ENCODE measurements at regions not wholly inside any gene's neighbourhood (a gene's known extent, or its start where the extent isn't known, plus 50 kb on each side); places are given as distances from the start of the nearest gene placed in this dataset.

DNA sequence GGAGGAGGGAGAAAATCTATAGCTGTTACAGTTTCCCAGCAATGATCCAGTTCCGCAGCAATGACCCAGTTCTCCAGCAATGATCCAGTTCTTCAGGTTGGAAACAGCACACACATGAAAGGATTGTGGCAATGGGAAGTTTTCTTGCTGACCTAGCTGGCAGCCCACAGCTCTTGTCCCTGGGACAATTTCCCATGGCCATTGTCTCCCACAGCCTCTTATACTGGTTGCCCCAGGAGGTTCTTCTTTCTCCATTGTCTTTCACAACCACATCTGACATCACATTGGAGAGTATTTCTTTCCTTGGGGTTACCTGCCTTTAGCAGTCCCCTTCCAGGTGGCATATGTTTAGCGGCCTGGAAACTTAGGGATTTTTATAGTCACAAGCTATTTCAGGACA lies 209.8 kb upstream of the PLEKHG7 start:
- no peaks in the 10 kb centered on the region for H3K9me3 ChIP-seq (ENCODE audit: control insufficient read depth, low read length)
- DNase-seq: no peak
- no peaks in the 10 kb centered on the region for H3K27me3 ChIP-seq (ENCODE audit: control insufficient read depth, insufficient read depth)
- intact Hi-C loops (cut with DNase I): no loop called here
- no peak overlapping the region for H3K4me3 ChIP-seq (ENCODE audit: low read length)
- no peak overlapping the region for H3K27ac ChIP-seq (ENCODE audit: low read length)
- ATAC-seq: no peak
- no peaks in the 10 kb centered on the region for H3K4me1 ChIP-seq (ENCODE audit: control insufficient read depth, insufficient read depth, low read length)
- 98% methylated on average over 2 of the region's 2 CpGs for WGBS

DNA sequence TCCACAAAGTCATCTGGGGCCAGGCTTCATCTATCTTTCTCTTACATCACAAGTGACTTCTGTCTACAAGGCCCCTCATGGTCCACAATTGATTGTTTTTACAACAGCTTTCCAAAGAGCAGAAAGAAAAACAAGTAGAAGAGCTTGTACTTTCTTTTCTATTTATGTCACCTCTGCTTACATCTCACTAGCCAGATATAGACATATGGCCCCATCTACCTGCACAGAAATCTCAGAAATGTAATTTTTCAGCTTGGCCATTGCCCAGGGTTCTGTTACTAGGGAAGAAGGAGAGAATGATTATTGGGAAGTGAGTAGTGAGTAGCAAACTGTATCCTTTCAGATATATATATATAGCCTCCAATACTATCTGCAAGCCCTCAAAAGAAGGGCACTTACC lies 210.5 kb upstream of the PLEKHG7 start:
- Histone ChIP-seq H3K9me3 (ENCODE audit: control insufficient read depth, low read length) (no peaks in the 10 kb centered on the region), H3K27ac (ENCODE audit: low read length) (no peak overlapping the region), H3K4me1 (ENCODE audit: control insufficient read depth, insufficient read depth, low read length) (no peaks in the 10 kb centered on the region), H3K27me3 (ENCODE audit: control insufficient read depth, insufficient read depth) (no peaks in the 10 kb centered on the region), H3K4me3 (ENCODE audit: low read length) (no peak overlapping the region)
- DNase-seq (no peak), ATAC-seq (no peak)
- intact Hi-C loops (cut with DNase I): no loop called here

DNA sequence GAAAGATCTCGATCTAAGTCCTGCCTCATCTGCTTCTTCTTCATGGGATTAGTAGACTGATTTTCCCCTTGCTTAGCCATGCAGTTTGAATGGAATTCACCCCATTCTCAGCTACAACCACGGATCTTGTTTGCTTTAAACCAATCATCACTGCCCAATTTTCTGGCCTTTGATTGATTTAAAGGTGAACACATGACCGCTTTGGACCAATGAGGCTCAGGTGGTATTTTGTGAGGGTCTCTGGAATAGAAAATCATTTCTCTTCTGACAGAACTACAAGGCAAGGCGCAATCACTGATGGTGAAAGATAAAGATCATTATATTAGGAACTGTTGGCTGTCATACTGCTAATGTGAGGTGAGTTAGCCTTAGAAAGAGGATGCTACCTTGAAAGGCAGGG lies 213.0 kb upstream of the PLEKHG7 start:
- no peak for ATAC-seq
- no peaks in the 10 kb centered on the region for H3K27me3 ChIP-seq (ENCODE audit: control insufficient read depth, insufficient read depth)
- no peaks in the 10 kb centered on the region for H3K9me3 ChIP-seq (ENCODE audit: control insufficient read depth, low read length)
- no peaks in the 10 kb centered on the region for H3K4me1 ChIP-seq (ENCODE audit: control insufficient read depth, insufficient read depth, low read length)
- H3K27ac ChIP-seq (ENCODE audit: low read length): no peak overlapping the region
- DNase-seq: no peak
- no peak overlapping the region for H3K4me3 ChIP-seq (ENCODE audit: low read length)
- 94% methylated on average over 4 of the region's 4 CpGs for WGBS
- intact Hi-C loops (cut with DNase I): no loop called here

DNA sequence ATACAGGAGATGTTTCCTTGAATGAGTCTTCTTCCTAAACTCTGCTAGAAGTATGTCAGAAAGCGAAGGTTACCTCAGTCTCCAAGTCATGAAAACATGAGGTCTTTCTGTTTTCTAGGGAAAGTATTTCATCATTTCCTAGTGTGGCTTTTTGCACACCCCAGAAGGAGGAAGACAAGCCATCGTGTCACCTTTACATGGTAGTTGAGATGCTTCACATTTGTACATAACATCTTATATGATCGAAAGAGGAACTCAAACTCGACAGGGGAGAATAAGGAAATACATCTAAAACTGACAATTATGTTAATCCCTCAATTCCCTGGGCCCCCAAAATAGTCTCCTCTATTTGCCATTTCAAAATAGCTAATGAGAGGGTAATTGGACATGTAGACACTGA lies 214.1 kb upstream of the PLEKHG7 start:
- Histone ChIP-seq H3K27me3 (ENCODE audit: control insufficient read depth, insufficient read depth) (no peaks in the 10 kb centered on the region), H3K9me3 (ENCODE audit: control insufficient read depth, low read length) (no peaks in the 10 kb centered on the region), H3K4me3 (ENCODE audit: low read length) (no peak overlapping the region), H3K4me1 (ENCODE audit: control insufficient read depth, insufficient read depth, low read length) (no peaks in the 10 kb centered on the region), H3K27ac (ENCODE audit: low read length) (no peak overlapping the region)
- intact Hi-C loops (cut with DNase I): no loop called here
- ATAC-seq: no peak
- no peak for DNase-seq
- 88% methylated on average over 4 of the region's 4 CpGs for WGBS

DNA sequence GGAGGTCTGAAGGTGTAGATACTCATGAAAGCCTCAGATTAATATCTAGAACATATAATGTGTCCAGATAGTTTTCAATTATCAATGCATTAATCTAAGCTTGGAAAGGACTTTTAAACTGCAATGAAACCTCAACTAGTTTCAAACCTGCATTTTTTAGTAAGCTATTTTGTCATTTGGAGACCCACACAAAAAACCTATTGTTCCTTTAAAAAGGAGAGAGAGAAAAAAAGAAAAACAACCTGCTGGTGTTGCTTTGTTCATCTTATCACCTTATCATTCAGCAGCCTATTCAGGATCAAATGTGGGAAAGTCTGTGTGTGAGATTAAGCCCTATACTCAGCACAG lies 215.7 kb upstream of the PLEKHG7 start:
- intact Hi-C loops (cut with DNase I): no loop called here
- no peaks in the 10 kb centered on the region for H3K27me3 ChIP-seq (ENCODE audit: control insufficient read depth, insufficient read depth)
- DNase-seq (no peak), ATAC-seq (no peak)
- no peak overlapping the region for H3K27ac ChIP-seq (ENCODE audit: low read length)
- H3K9me3 ChIP-seq (ENCODE audit: control insufficient read depth, low read length): no peaks in the 10 kb centered on the region
- no peaks in the 10 kb centered on the region for H3K4me1 ChIP-seq (ENCODE audit: control insufficient read depth, insufficient read depth, low read length)
- H3K4me3 ChIP-seq (ENCODE audit: low read length): no peak overlapping the region

DNA sequence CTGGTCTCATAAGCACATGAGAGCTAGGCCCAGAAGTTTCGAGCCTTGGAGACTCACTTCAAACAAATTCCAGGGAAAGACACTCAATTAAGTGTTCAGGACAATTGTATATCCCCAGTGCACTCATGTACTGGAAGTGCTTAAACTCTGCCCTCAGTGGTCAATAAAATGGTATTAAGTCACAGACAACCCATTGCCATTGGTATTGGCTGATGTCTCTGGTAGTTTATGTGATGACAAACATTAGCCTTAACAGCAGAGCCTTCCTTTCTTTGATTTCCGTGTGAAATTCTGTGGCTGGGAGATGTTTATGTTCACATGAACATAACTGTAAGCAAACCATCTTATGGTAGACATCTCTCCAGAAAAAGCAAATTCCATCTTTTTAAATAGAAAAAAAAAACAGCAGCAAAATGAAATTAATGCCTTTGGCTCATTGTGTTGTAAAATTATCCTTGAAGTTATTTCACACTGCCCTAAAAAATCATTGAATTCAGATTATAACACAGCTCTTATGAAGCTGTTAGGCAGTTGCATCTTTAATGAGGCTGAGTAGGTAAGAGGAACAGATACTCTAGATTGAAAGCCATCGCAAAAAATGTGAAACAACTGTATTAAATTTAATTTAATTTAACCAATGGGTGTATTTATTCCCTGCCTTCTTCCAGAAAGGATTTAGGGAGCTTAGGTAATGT lies 216.2 kb upstream of the PLEKHG7 start:
- Histone ChIP-seq H3K4me3 (ENCODE audit: low read length) (no peak overlapping the region), H3K4me1 (ENCODE audit: control insufficient read depth, insufficient read depth, low read length) (no peaks in the 10 kb centered on the region), H3K9me3 (ENCODE audit: control insufficient read depth, low read length) (no peaks in the 10 kb centered on the region), H3K27ac (ENCODE audit: low read length) (no peak overlapping the region), H3K27me3 (ENCODE audit: control insufficient read depth, insufficient read depth) (no peaks in the 10 kb centered on the region)
- WGBS: 79% methylated on average over 3 of the region's 3 CpGs
- no peak for ATAC-seq
- intact Hi-C loops (cut with DNase I): no loop called here
- no peak for DNase-seq

DNA sequence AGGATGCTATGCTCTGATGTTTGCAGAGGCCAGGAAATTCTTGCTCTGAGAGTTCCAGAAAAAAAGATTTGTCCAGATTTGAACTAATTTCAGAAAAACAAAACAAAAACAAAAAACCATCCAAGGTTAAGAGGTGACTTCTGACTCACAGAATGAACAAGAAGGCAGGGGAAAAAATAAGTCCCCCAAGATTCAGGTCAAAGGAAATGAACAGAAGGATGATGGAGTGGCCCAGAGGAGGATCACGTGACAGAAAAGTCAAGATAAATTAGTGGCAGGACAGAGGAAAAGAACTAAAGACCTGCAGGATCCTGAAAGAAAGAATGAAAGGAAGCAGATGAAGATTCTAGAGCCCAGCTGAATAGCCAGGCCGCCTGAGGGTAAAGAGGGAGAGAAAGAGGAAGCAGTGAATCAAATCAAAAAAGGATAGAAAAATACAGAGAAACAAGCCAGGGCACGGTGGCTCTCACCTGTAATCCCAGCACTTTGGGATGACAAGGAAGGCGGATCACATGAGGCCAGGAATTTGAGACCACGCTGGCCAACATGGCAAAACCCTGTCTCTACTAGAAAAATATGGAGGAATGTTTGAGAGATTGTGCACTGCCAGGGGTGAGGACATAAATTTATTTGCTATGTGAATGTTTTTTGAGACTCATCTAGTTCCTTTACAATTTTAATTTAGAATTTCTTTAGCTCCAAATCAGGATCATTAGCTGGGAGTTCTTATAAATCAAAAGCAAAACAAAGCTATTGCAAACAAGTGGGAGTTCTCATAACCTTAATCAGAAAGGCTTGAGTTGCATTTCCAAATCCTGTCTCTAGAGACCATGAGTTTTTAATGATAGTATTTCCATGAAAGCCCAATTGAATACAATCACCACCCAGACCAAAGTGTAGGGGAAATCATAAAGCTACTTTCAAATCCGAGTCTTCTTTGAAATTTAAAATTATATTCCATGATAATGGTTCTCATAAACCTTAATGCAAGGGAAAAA lies 217.1 kb upstream of the PLEKHG7 start:
- DNase-seq (no peak), ATAC-seq (peak; percentile 39 to 59)
- WGBS: 66% methylated on average over 6 of the region's 6 CpGs
- Histone ChIP-seq H3K27me3 (ENCODE audit: control insufficient read depth, insufficient read depth) (no peaks in the 10 kb centered on the region), H3K4me1 (ENCODE audit: control insufficient read depth, insufficient read depth, low read length) (no peaks in the 10 kb centered on the region), H3K4me3 (ENCODE audit: low read length) (no peak overlapping the region), H3K27ac (ENCODE audit: low read length) (peak overlapping the region; percentile 25), H3K9me3 (ENCODE audit: control insufficient read depth, low read length) (no peaks in the 10 kb centered on the region)
- intact Hi-C loops (cut with DNase I): no loop called here

DNA sequence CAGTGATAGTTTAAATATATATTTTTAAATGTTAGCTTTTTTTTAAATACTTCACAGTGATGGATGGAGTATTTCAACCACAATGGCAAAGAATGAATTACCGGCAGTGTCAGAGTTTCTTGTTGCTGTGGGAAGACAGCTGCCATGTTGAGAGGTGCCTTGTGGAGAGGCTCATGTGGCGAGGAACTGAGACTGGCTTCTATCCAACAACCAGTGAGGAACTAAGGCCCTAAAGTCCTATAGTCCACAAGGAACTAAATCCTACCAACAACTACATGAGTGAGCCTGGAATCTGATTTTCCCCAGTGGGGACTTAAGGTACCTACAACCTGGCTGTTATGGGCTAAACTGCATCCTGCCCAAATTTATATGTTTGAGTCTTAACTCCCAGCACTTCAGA lies 220.2 kb upstream of the PLEKHG7 start:
- H3K27me3 ChIP-seq (ENCODE audit: control insufficient read depth, insufficient read depth): no peaks in the 10 kb centered on the region
- 91% methylated on average over 2 of the region's 2 CpGs for WGBS
- ATAC-seq (peak in 1 of 2 donors; percentile 11), DNase-seq (no peak)
- intact Hi-C loops (cut with DNase I): no loop called here
- H3K4me3 ChIP-seq (ENCODE audit: low read length): no peak overlapping the region
- H3K4me1 ChIP-seq (ENCODE audit: control insufficient read depth, insufficient read depth, low read length): no peaks in the 10 kb centered on the region
- H3K9me3 ChIP-seq (ENCODE audit: control insufficient read depth, low read length): no peaks in the 10 kb centered on the region
- H3K27ac ChIP-seq (ENCODE audit: low read length): no peak overlapping the region

DNA sequence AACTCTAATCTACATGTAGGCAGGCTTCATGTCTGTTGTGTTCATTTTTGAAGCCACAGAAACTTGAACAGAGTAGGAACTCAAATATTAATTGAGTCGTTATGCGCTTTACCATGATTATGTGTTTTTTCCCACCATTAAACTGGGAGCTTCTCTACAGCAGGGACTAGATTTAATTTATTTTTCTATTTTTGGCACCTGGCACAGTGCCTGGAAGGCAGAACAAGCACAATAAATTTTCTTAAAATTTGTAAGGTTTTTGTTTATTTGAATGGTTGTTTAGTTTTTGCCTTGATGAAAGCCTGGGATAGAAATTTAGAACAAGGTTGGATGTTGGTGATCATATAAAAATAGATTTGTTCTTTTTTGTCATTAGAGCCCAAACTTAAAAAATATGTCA lies 221.7 kb upstream of the PLEKHG7 start:
- Histone ChIP-seq H3K9me3 (ENCODE audit: control insufficient read depth, low read length) (no peaks in the 10 kb centered on the region), H3K4me1 (ENCODE audit: control insufficient read depth, insufficient read depth, low read length) (no peaks in the 10 kb centered on the region), H3K4me3 (ENCODE audit: low read length) (no peak overlapping the region), H3K27me3 (ENCODE audit: control insufficient read depth, insufficient read depth) (no peaks in the 10 kb centered on the region), H3K27ac (ENCODE audit: low read length) (no peak overlapping the region)
- intact Hi-C loops (cut with DNase I): no loop called here
- DNase-seq (no peak), ATAC-seq (no peak)
- WGBS: 84% methylated on average over 2 of the region's 2 CpGs

DNA sequence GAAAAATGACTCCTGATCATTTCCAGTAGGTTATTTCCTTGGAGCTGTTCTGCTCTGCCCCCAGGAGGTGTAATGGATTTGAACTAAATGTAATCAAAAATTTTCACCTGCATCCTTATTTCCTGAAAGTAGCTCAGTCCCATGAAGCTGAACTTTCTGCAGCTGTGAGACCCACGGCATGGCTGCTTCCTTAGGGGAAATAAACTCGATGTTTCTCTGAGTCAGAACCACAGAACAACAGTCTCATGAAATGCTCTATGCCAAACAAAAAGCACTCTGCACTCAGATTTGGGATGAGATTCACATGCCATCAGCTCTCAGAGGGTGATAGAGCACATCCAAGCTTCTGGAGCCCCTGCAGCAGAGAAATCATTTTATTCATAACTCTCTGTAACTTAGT lies 224.1 kb upstream of the PLEKHG7 start:
- WGBS: 35% methylated on average over 2 of the region's 2 CpGs
- Histone ChIP-seq H3K27ac (ENCODE audit: low read length) (no peak overlapping the region), H3K4me1 (ENCODE audit: control insufficient read depth, insufficient read depth, low read length) (no peaks in the 10 kb centered on the region), H3K4me3 (ENCODE audit: low read length) (no peak overlapping the region), H3K27me3 (ENCODE audit: control insufficient read depth, insufficient read depth) (no peaks in the 10 kb centered on the region), H3K9me3 (ENCODE audit: control insufficient read depth, low read length) (no peaks in the 10 kb centered on the region)
- no peak for DNase-seq
- ATAC-seq: no peak
- intact Hi-C loops (cut with DNase I): no loop called here

DNA sequence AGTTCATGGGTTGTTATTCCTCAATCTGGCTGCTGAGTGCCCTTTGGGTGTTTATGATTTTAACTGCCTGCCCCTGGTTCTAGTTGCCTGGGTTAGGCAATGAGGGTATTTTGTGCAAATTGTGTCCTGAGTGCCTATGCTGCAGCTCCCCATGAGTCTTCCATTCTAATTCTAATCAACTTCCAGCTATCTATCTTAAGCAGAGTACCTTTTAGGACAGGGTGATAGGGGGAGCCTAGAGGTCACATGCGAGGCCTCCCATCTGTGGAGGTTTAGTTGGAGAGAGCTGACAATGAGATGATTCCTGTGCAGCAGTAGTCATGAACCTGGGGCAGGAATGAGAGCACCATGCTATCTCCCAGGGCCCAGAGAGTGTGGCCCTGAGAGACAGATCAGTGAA lies 225.9 kb upstream of the PLEKHG7 start:
- ATAC-seq: no peak
- Histone ChIP-seq H3K27ac (ENCODE audit: low read length) (no peak overlapping the region), H3K27me3 (ENCODE audit: control insufficient read depth, insufficient read depth) (no peaks in the 10 kb centered on the region), H3K4me3 (ENCODE audit: low read length) (no peak overlapping the region), H3K4me1 (ENCODE audit: control insufficient read depth, insufficient read depth, low read length) (no peaks in the 10 kb centered on the region), H3K9me3 (ENCODE audit: control insufficient read depth, low read length) (no peaks in the 10 kb centered on the region)
- WGBS: 96% methylated on average over 1 of the region's 1 CpG
- DNase-seq: no peak
- intact Hi-C loops (cut with DNase I): no loop called here

Measured in right cardiac atrium (tissue), 5 donors.